ENCODE measurements at regions not wholly inside any gene's neighbourhood (a gene's known extent, or its start where the extent isn't known, plus 50 kb on each side); places are given as distances from the start of the nearest gene placed in this dataset.

GRCh38 chr11:116543099-116543498, 229.7 kb downstream of the BUD13 start:
- DNase-seq (no peak), ATAC-seq (no peak)
- intact Hi-C loops (cut with DNase I): no loop called here
- H3K4me3 ChIP-seq: no peak overlapping the region
- WGBS, 3 donors: 50 to 64% (median 52%) methylated on average over 4 of the region's 4 CpGs
- H3K27ac ChIP-seq: no peak overlapping the region
- no peaks in the 10 kb centered on the region for H3K9me3 ChIP-seq
- H3K4me1 ChIP-seq: no peaks in the 10 kb centered on the region
- TF ChIP-seq, protein P1, sequence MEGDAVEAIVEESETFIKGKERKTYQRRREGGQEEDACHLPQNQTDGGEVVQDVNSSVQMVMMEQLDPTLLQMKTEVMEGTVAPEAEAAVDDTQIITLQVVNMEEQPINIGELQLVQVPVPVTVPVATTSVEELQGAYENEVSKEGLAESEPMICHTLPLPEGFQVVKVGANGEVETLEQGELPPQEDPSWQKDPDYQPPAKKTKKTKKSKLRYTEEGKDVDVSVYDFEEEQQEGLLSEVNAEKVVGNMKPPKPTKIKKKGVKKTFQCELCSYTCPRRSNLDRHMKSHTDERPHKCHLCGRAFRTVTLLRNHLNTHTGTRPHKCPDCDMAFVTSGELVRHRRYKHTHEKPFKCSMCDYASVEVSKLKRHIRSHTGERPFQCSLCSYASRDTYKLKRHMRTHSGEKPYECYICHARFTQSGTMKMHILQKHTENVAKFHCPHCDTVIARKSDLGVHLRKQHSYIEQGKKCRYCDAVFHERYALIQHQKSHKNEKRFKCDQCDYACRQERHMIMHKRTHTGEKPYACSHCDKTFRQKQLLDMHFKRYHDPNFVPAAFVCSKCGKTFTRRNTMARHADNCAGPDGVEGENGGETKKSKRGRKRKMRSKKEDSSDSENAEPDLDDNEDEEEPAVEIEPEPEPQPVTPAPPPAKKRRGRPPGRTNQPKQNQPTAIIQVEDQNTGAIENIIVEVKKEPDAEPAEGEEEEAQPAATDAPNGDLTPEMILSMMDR (IDR thresholded peaks at IDR 0.05): no peak
- H3K27me3 ChIP-seq (ENCODE audit: insufficient read depth in 3 of 3, low read length in 2 of 3): peaks cover 0 to 33% (median 3%) of the 10 kb centered on the region in 3 donors
- H3K36me3 ChIP-seq (ENCODE audit: insufficient read depth in 1 of 2, low read depth in 1 of 2): no peaks in the 10 kb centered on the region

- no peak overlapping the region for H3K4me3 ChIP-seq
- H3K36me3 ChIP-seq (ENCODE audit: insufficient read depth in 1 of 2, low read depth in 1 of 2): no peaks in the 10 kb centered on the region
- 85 to 93% (median 90%) methylated on average over 6 of the region's 6 CpGs for WGBS, 3 donors
- no peaks in the 10 kb centered on the region for H3K9me3 ChIP-seq
- no peak for DNase-seq
- intact Hi-C loops (cut with DNase I): no loop called here
- no peak overlapping the region for H3K27ac ChIP-seq
- peaks cover 0 to 37% (median 4%) of the 10 kb centered on the region in 3 donors for H3K27me3 ChIP-seq (ENCODE audit: insufficient read depth in 3 of 3, low read length in 2 of 3)
- TF ChIP-seq, protein P1 (IDR thresholded peaks at IDR 0.05): no peak
- no peaks in the 10 kb centered on the region for H3K4me1 ChIP-seq
- no peak for ATAC-seq
Measured at GRCh38 chr11:116542406-116542805, 230.4 kb downstream of the BUD13 start.

- no peak overlapping the region for H3K27ac ChIP-seq
- H3K27me3 ChIP-seq (ENCODE audit: insufficient read depth in 3 of 3, low read length in 2 of 3): peaks cover 0 to 37% (median 6%) of the 10 kb centered on the region in 3 donors
- no peak for DNase-seq
- H3K36me3 ChIP-seq (ENCODE audit: insufficient read depth in 1 of 2, low read depth in 1 of 2): no peaks in the 10 kb centered on the region
- H3K4me3 ChIP-seq: no peak overlapping the region
- ATAC-seq: no peak
- intact Hi-C loops (cut with DNase I): no loop called here
- H3K4me1 ChIP-seq: no peaks in the 10 kb centered on the region
- TF ChIP-seq, protein P1 (IDR thresholded peaks at IDR 0.05): no peak
- 90 to 100% (median 100%) methylated on average over 1 of the region's 1 CpG for WGBS, 3 donors
- no peaks in the 10 kb centered on the region for H3K9me3 ChIP-seq
Measured at GRCh38 chr11:116541460-116541859, 231.3 kb downstream of the BUD13 start.

DNA sequence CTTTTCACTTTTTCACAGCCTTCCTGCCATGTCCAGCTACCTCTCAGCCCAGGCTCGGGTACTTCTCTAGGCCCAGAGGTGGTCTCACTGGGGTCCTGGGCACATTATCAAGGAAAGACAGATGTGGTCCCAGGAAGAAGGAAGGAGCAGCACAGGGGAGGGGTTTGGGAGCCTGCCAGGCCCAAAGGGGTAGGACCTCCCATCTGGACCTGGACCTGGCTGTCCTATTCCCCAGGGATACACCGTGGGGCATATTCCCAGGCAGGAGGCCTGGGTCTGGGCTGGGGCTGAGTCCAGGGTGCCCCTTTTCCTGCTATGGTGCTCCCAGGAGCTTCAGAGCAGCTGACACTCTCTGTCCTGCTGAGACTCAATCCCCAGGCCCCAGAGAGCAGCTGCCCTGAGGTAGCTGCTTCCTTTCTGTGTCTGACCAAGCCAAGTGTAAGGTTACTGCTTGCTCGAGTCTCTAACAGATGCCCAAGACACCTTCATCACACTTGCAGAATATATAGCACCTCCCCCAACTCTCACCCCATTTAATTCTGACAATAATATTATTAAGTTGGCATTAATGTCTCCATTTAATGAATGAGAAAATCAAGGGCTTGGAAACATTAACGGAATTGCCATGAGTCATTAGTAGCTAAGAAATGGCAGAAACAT, 232.0 kb downstream of the BUD13 start:
- H3K9me3 ChIP-seq: no peaks in the 10 kb centered on the region
- H3K36me3 ChIP-seq (ENCODE audit: insufficient read depth in 1 of 2, low read depth in 1 of 2): no peaks in the 10 kb centered on the region
- peaks cover 0 to 36% (median 6%) of the 10 kb centered on the region in 3 donors for H3K27me3 ChIP-seq (ENCODE audit: insufficient read depth in 3 of 3, low read length in 2 of 3)
- no peak overlapping the region for H3K27ac ChIP-seq
- intact Hi-C loops (cut with DNase I): no loop called here
- DNase-seq: no peak
- WGBS, 3 donors: 51 to 61% (median 52%) methylated on average over 4 of the region's 4 CpGs
- H3K4me1 ChIP-seq: no peaks in the 10 kb centered on the region
- ATAC-seq: no peak
- TF ChIP-seq, protein P1 (IDR thresholded peaks at IDR 0.05): no peak
- no peak overlapping the region for H3K4me3 ChIP-seq
